ENCODE measurements at regions not wholly inside any gene's neighbourhood (a gene's known extent, or its start where the extent isn't known, plus 50 kb on each side); places are given as distances from the start of the nearest gene placed in this dataset.
"Not testable (repeated sequence)": the region's sequence is repeated elsewhere in the genome, so short reads cannot be mapped to it uniquely, and the experiment has no call there.

GRCh38 chr5:19270153-19270552 is 717.8 kb downstream of the CDH18 start:
- DNase-seq = no peak

- DNase-seq = no peak
Measured at GRCh38 chr5:19274578-19274977, 713.4 kb downstream of the CDH18 start.

GRCh38 chr5:19285286-19285685 is 702.7 kb downstream of the CDH18 start:
- DNase-seq = no peak

GRCh38 chr5:19287548-19288277 is 700.3 kb downstream of the CDH18 start:
- DNase-seq = not testable (repeated sequence)

- not testable (repeated sequence) for DNase-seq
Measured at GRCh38 chr5:19288311-19288710, 699.7 kb downstream of the CDH18 start.

GRCh38 chr5:19297934-19298333 is 690.1 kb downstream of the CDH18 start:
- no peak for DNase-seq

- no peak for DNase-seq
Measured at GRCh38 chr5:19301271-19301670, 686.7 kb downstream of the CDH18 start.

- DNase-seq = peak; percentile 26
Measured at GRCh38 chr5:19314840-19315239, 673.2 kb downstream of the CDH18 start.

GRCh38 chr5:19319252-19319651 is 668.7 kb downstream of the CDH18 start:
- no peak for DNase-seq

- no peak for DNase-seq
Measured at GRCh38 chr5:19322716-19323485, 665.1 kb downstream of the CDH18 start.

- no peak for DNase-seq
Measured at GRCh38 chr5:19334278-19334677, 653.7 kb downstream of the CDH18 start.

- DNase-seq = no peak
Measured at GRCh38 chr5:19342942-19343341, 645.1 kb downstream of the CDH18 start.

GRCh38 chr5:19352120-19352519 is 635.9 kb downstream of the CDH18 start:
- no peak for DNase-seq

GRCh38 chr5:19369048-19369447 is 619.0 kb downstream of the CDH18 start:
- no peak for DNase-seq

- DNase-seq = no peak
Measured at GRCh38 chr5:19369561-19369960, 618.4 kb downstream of the CDH18 start.

- no peak for DNase-seq
Measured at GRCh38 chr5:19370655-19371386, 617.2 kb downstream of the CDH18 start.

GRCh38 chr5:19388391-19388790 is 599.6 kb downstream of the CDH18 start:
- DNase-seq = no peak

GRCh38 chr5:19401032-19401431 is 587.0 kb downstream of the CDH18 start:
- no peak for DNase-seq

GRCh38 chr5:19406576-19407365 is 581.2 kb downstream of the CDH18 start:
- DNase-seq = no peak

GRCh38 chr5:19408149-19408548 is 579.9 kb downstream of the CDH18 start:
- no peak for DNase-seq

- no peak for DNase-seq
Measured at GRCh38 chr5:19411936-19412335, 576.1 kb downstream of the CDH18 start.
